GM18517 (cell line): ENCODE measurements at regions not wholly inside any gene's neighbourhood (a gene's known extent, or its start where the extent isn't known, plus 50 kb on each side); places are given as distances from the start of the nearest gene placed in this dataset.

Experiments used
- ATAC-seq: cut with Tn5 transposase; IDR thresholded peaks from one replicate; pipeline ENCODE4 v1.9.1; 2021; ENCODE audit warnings: mild to moderate bottlenecking, moderate library complexity; ENCODE audit not compliant: unreplicated experiment

DNA sequence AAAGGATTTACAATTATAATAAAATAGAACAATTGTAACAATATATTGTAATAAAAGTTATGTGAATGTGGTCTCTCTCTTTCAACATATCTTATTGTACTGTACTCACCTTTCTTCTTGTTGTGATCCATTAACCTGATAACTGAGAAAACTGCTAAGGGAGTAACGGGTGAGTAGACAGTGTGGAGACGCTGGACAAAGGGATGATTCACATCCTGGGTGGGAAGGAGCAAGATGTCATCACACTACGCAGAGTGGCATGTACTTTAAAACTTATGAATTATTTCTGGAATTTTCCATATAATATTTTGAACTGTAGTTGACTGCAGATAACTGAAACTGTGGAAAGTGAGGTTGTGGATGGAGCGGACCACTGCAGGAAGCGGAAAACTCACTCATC is 91.2 kb upstream of the PLPP4 start:
- ATAC-seq, result no peak

DNA sequence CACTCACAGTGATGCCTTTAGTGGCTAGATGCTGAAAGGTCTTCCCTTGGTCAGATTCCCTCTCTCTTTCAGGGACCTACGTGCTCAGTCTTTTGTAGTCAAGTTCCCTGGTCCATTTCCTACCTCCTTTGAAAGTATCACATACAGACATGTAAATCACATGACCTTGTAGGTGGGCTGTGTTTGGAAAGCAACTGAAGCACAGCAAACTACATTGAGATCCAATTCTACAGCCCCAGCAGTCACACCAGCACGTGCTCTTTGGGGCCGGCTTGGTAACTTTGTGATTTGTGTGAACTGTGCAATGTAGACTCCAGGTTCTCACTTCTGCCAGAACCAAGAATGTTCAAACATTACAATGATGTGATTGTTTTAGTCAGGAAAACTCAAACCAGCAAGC is 89.7 kb upstream of the PLPP4 start:
- no peak for ATAC-seq

DNA sequence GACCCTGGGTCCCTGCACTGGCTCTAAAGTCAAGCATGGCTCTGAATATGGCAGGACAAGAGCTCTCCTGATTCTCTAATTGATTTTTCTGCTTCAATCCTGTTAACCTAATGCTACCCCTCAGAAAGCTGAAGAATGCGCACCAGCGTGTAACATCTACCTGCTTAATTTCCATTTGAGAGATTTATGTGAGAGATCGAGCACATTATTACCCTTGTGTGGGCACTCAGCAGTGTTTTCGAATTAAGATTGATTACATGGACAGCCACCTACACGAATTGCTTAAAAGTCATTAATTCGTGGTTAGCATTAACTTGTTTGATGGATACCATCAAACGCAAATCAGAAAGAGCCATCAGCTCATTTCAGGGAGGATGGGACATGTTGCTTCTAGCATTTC is 88.7 kb upstream of the PLPP4 start:
- no peak for ATAC-seq

DNA sequence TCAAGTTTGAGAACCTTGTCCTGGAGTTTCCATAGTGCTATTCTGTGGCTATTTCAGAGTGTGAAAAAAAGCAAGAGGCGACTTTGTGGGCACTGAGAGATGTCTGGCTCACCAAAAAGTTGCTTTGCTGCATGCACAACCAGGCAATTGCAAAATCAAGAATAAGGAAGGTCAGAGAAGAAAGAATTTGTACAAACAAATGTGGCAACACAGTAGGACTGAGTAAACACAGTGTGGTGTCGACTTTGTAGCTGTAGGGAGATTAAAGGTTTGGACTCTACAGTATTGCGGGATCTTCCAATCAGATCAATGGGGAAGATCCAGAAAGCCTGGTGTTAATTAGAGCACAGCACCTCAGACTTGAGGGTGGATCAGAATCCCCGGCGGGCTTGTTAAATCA is 88.1 kb upstream of the PLPP4 start:
- ATAC-seq, result no peak

DNA sequence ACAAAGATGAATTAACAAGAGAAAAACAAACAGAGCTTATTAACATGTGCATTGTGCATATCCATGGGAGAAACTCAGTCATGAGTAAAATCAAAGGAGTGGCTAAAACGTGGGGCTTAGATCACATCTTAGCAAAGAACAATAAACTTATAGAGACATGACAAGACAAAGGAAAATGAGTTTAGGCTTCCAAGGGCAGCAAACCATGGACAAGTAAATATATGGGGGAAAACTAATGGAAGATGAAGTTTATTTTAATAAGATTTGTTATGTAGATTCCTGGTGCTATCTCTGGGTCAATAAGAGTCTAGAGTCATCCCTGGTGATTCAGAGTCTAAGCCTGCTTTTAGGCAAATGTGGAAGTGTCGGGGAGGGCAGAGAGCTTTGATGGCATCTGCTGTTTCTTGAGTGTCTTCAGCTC is 87.2 kb upstream of the PLPP4 start:
- ATAC-seq, result no peak

DNA sequence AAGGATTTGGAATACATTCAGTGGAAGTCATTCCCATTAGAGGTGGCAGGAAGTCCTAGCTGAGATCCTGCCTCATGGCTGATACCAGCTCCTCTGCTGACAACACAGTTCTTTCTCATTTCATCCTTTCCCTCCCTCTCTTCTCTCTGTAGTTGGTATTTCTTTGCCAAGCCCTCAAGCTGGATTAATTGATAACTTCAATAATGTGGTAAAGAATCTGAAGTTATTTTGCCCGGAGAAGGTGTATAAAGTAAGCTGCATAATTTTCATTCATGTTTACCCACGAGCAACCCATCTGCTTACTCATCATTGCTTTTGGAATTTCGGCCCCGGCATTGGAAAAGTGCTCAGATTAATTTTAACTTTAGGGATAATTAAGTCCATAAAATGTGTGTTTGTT is 85.2 kb upstream of the PLPP4 start:
- no peak for ATAC-seq

DNA sequence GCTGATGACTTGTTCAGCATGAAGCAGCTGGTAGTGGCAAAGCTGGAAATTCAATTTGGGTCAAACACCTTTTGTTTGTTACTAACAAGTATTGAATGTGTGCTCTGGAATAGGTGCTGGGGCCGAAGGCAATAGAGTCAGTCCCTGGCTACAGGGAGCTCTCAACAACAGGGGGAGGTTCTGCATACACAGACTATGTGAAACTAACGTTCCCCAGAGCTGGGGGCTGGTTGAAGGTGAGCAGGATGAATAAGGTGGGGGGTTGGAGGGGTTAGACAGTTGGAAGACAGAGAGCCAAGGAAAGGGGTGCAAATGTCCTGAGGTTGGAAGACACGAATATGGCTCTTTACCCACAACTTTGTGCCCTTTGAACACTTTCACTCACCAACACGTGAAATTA is 84.1 kb upstream of the PLPP4 start:
- ATAC-seq, result no peak

DNA sequence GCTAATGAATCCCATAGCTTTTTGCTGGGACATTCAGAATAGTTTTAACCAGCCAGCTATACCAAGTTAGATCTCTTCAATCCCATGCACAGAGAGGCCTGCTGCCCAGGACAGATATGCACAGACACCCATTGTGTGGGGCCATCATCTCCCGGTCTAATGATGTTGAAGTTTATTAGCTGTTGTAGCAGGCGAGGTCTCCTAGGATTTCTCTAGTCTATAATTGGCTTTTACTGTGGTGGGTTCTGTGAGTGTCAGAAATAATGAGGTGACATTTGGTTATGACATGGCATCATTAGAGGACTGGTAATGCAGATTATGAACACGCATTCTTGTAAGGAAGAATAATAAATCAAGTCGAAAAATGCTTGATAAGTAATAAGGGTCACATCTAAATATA is 81.4 kb upstream of the PLPP4 start:
- no peak for ATAC-seq

DNA sequence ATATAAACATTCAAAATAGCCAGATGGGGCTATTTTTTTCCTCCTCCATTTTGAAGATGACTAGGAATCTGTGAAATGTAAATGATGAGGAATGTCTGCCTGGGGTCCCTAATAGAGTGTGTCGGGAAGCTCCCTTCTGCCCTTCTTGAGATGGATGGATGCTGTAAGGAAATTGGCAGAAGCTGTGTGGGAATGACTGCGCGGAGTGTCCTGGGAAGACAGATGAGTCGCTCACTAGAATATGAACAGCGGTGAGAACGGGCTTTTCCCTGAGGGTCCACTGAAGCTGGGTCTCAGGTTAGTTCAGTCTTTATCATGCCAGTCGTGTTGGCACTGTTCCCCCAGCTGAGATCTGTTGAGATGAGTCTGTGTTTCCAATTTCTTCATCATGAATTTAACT is 75.1 kb upstream of the PLPP4 start:
- no peak for ATAC-seq

DNA sequence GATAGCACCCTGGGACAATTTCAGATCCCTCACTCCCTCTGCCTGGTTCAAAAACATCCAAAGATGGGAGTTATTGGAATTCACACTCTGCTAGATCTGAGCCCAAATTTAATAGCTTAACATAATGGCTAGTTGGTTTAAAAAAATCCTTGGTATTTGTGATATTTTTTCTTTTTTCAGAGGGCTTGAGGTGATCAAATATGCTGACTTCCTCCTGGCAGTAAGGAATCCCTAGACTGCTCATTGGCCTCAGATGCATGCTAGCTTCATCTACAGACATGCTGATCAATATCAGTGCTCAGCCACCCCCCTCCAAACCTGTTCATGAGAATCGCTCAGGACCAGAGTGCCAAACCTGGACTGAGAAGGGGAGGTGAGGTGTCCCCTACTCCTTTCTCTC is 74.7 kb upstream of the PLPP4 start:
- no peak for ATAC-seq

DNA sequence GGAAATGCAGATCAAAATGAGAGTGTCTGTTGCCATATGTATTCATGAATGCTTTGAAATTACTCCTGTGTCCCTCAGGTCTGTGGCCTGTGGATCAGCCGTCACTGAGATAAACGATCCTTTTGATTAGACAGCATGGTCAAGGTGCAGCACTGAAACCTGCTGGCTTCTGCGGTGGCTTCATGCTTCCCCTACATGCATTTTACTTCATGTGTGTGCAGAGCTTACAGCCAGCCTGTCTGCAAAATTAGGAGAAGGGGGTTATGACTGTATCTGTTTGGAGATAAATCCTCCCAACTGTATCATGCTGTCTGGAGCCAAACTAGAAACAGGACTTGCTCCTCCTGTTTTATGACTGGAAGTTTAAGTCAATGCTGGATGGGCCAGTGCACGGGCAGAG is 71.0 kb upstream of the PLPP4 start:
- no peak for ATAC-seq

DNA sequence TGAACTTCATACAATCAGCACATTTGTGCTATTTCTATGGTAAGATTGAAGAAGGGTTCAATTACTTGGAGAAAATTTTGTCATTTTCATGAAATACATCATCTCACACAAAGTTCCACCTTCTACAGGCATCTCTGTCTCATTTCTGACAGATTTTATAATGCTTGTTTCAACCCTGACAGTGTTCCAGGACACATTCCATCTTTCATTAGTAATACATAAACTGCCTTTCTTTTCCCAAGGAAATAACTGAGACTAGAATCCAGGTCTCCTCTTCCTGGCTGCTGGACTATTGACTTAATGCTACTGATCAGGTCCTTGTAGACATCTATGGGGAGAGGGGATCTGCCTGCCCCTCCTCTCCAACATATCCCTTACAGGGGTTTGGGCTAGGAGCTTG is 70.1 kb upstream of the PLPP4 start:
- ATAC-seq, result no peak

DNA sequence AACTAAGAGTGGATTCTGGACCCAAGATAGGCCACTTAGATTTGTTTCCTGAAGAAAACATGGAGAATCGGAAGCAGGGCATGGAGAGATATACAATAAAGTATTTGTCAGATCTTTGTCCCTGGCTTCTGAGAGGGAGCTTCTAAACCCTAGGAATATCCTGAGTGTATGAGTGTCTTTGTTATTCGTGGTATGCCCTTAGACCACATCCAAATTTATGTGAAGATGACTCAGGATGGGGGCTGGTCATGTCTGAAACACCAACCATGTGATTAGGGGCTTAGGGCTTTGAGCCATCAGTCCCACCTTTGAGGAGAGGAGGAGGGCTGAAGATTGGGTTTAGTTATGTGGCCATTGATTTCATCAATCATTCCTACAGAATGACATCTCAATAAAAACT is 69.7 kb upstream of the PLPP4 start:
- no peak for ATAC-seq

DNA sequence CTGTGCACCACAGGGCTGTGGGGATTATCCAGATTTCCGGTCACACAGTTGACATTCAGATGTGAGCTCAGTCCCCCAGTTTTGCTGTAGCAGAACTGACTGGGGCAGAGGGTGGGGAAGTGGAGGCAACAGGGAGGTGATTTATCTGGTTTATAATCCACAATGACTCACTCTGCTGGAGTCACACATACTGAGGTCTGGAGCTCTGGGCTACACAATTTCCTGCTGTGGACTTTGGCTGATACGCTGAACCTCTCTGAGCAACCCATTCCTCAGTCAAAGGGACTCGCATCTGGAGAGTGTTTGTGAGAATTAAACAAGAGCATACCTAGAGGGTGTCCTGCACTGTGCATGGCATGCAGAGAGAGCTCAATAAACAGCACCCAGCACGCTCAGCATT is 64.8 kb upstream of the PLPP4 start:
- no peak for ATAC-seq

DNA sequence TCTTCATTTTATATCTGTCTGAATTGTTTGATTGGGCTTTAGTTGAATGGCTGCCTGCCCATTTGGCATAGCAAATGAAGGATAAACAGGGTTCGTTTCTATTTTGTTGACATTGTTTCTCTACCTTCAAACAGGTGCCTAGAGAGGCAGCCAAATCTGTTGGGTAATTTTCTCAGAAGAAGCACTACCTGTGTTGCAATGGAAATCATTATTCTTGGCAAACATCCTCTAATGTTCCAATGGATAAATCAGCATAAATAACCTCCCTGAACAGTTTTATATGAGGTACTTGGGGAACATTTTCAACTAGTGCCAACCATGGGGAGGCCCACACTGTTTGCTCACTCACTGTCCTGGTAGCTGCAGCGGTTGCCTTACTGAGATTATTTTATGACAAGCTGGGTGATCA is 64.4 kb upstream of the PLPP4 start:
- ATAC-seq, result no peak

DNA sequence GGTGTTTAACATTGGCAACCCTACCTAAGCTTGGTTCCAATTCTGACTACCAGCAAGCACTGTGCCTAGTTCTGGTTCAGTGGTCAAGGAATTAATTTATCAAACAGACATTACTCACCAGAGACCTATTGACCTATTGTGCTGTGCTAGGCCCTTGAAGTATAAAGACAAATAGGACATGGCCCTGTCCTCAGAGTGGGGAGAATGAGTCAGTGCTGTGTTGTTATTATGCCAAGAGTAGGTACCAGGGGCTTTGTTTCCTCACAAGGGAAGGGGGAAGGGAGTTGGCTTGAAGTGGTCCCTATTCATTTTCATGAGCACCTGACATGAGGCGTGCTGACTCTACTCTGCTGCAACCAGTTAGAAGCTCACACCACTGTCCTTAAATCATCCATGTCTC is 62.6 kb upstream of the PLPP4 start:
- ATAC-seq, result no peak

DNA sequence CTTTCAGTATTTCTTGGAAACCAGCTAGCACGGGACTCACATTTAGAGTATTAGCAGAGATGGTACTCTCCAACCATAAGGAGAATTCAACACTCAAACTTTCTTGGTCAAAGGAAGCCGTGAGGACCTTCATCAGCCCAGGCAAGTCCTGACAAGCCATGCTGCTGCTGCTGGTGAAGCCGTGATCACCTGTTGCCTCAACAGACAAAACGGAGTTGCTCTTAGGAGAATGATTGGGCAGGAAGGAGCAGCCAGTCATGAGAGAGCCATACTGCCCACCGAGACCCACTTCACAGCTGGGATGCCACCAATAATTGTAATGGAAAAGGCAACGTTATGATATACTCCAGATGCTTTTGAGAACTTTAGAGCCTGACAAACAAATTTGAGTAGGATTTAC is 60.8 kb upstream of the PLPP4 start:
- ATAC-seq, result no peak

DNA sequence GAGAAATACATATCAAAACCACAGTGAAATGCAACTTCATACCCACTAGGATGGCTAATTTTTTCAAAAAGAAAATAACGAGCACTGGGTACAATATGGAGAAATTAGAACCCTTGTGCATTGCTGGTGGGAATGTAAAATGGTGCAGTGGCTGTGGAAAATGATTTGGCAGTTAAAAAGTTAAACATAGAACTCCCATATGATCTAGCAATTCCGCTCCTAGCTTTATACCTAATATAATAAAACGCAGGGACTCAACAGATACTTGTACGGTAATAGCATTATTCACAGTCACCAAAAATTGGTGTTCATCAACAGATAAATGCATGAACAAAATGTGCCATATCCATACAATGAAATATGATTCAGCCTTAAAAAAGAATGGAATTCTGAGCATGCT is 58.8 kb upstream of the PLPP4 start:
- ATAC-seq, result no peak

DNA sequence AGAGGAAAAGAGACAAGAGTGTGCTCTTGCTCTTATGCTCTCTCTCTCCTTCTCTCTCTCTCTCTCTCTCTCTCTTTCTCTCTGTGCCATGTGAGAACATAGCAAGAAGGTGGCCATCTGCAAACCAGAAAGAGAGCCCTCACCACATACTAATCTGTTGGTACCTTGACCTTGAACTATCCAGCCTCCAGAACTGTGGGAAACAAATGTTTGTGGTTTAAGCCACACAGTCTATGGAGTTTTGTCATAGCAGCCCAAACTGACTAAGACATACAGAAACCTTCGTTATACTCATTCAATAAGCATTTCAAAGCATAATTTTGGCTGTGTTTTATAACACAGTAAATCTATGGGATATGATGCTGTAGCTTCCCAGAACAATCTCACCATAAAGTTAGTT is 56.4 kb upstream of the PLPP4 start:
- ATAC-seq, result no peak

DNA sequence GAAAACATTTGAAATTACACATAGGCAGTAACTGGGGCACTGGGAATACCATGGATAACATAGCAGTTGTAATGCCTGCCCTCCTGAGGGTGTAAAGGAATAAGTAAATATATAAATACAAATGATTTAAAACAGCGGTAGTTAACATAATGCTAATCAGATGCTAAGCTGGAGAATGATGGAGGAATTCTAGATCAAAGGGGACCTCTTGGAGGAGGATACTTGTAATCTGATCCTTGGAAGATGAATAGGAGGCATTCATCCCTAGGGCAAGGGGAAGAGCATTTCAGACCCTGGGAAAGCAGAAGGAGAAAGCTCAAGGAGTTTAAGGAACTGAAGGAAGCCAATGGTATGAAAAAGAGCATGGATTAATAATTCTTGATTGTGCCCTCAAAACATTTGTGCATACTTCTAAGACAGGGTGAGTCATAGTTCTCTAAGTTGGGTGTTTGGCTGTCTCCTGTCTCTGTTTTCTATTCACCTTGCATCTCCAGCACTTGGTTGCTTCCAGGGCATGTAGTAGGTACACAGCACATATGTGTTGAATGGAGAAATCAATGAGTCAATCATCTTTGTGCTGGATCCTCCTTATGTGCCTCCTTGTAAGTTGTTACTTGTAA is 54.8 kb upstream of the PLPP4 start:
- no peak for ATAC-seq

DNA sequence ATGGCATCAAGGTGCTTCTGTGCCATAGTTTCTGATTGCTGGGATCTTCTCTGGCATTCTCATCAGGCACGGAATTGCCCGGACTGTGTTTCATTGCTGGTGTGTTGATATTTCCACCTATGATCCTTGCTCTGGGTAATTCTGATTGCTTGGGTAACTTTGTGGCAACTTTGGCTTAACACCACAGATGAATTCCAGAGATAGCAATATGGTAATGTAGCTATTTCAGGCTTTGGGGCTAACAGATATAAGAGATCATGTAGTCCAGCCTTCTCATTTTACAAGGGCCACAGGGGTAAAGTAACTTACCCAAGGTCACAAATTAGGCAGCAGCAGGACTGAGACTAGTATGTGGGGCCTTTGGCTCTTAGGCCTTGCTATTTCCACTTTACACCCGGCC is 53.9 kb upstream of the PLPP4 start:
- no peak for ATAC-seq

DNA sequence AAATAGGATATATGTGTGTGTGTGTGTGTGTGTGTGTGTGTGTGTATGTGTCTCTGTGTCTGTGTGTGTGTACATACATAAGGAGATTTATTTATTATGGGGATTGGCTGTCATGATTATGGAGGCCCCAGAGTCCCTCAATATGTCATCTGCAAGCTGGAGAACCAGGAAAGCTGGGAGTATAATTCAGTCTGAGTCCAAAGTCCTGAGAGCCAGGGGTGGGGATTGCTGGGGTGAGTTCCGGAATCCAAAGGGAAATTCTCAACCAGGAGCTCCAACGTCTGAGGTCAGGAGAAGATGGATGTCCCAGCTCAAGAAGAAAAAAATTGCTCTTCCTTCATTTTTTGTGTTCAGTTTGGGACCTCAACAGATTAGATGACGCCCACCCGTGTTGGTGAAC is 50.7 kb upstream of the PLPP4 start:
- no peak for ATAC-seq
